ENCODE measurements at regions not wholly inside any gene's neighbourhood (a gene's known extent, or its start where the extent isn't known, plus 50 kb on each side); places are given as distances from the start of the nearest gene placed in this dataset.

DNA sequence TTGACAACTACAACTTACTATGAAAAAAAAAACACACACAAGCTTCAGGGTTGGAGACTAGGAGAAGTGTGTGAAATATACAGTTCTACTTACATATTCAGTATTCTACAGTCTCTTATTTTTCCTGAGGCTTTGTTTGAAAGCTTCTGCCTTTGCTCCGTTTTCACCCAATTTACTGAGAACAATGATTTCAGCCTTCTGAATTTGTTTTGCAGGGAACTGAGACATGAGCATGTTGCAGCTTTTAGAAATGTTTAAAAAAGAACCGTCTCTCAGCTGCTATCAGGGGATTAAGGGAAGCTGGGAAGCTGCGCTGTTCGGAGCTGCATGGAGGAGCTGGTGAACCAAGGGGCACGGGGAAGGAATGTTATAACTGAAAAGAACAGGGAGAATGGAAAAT, 85.7 kb downstream of the QDPR start:
- H3K27me3 ChIP-seq (ENCODE audit: insufficient read depth, low read depth), result peaks cover 61% of the 10 kb centered on the region
- no TSS peak for BruUV-seq (replicated peaks)
- H2AFZ ChIP-seq, result no peak overlapping the region
- intact Hi-C loops (cut with micrococcal nuclease; ENCODE audit: unreplicated experiment), result no loop called here
- H3K9me3 ChIP-seq (ENCODE audit: insufficient read depth, low read depth), result no peaks in the 10 kb centered on the region
- no peaks in the 10 kb centered on the region for H3K79me2 ChIP-seq (ENCODE audit: low read depth)
- H3F3A ChIP-seq (ENCODE audit: insufficient read depth, low read depth), result no peaks in the 10 kb centered on the region
- no peak for DNase-seq
- no peaks in the 10 kb centered on the region for H4K20me1 ChIP-seq (ENCODE audit: insufficient read depth)
- H3K4me3 ChIP-seq, result no peak overlapping the region
- no peak overlapping the region for H3K27ac ChIP-seq
- TF ChIP-seq, protein P1, sequence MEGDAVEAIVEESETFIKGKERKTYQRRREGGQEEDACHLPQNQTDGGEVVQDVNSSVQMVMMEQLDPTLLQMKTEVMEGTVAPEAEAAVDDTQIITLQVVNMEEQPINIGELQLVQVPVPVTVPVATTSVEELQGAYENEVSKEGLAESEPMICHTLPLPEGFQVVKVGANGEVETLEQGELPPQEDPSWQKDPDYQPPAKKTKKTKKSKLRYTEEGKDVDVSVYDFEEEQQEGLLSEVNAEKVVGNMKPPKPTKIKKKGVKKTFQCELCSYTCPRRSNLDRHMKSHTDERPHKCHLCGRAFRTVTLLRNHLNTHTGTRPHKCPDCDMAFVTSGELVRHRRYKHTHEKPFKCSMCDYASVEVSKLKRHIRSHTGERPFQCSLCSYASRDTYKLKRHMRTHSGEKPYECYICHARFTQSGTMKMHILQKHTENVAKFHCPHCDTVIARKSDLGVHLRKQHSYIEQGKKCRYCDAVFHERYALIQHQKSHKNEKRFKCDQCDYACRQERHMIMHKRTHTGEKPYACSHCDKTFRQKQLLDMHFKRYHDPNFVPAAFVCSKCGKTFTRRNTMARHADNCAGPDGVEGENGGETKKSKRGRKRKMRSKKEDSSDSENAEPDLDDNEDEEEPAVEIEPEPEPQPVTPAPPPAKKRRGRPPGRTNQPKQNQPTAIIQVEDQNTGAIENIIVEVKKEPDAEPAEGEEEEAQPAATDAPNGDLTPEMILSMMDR (conservative IDR thresholded peaks at IDR 0.05), result no peak
- no peak for TF ChIP-seq EZH2 (IDR thresholded peaks at IDR 0.05; ENCODE audit: low read depth)
- no peaks in the 10 kb centered on the region for H3K4me1 ChIP-seq (replicated peaks; ENCODE audit: insufficient read depth)
- H3K4me2 ChIP-seq, result no peak overlapping the region
- H3K9me2 ChIP-seq (ENCODE audit: insufficient read depth), result no peaks in the 10 kb centered on the region
- CTCF ChIA-PET, result no interaction called here
- no peaks in the 10 kb centered on the region for H3K36me3 ChIP-seq (ENCODE audit: low read depth)
- POLR2A ChIA-PET (ENCODE audit: unreplicated experiment), result no interaction called here

DNA sequence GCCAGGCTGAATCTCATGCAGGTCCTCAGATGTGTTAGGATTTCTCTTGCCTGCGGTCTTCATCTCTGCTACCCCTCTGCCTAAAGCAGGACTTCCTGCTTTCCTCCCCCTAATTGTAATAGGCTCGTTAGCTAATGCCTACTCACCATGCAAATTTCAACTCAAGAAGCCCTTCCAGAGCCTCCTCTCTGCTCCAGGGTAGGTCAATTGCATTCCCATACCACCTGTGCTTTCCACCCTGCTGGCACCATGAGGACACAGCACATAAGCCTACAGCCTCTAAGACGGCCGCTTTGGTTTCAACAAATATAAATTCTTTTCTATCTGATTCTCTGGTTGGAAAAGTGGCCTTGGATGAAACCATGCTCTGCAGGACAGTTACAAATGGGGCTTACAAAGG, 93.9 kb downstream of the QDPR start:
- no peaks in the 10 kb centered on the region for H3K4me1 ChIP-seq (replicated peaks; ENCODE audit: insufficient read depth)
- CTCF ChIA-PET, result no interaction called here
- H2AFZ ChIP-seq, result no peak overlapping the region
- no peaks in the 10 kb centered on the region for H4K20me1 ChIP-seq (ENCODE audit: insufficient read depth)
- no peak overlapping the region for H3K27ac ChIP-seq
- H3K4me2 ChIP-seq, result no peak overlapping the region
- peaks cover 58% of the 10 kb centered on the region for H3K27me3 ChIP-seq (ENCODE audit: insufficient read depth, low read depth)
- no peaks in the 10 kb centered on the region for H3K79me2 ChIP-seq (ENCODE audit: low read depth)
- H3K36me3 ChIP-seq (ENCODE audit: low read depth), result no peaks in the 10 kb centered on the region
- intact Hi-C loops (cut with micrococcal nuclease; ENCODE audit: unreplicated experiment), result no loop called here
- no peaks in the 10 kb centered on the region for H3F3A ChIP-seq (ENCODE audit: insufficient read depth, low read depth)
- no peaks in the 10 kb centered on the region for H3K9me3 ChIP-seq (ENCODE audit: insufficient read depth, low read depth)
- POLR2A ChIA-PET (ENCODE audit: unreplicated experiment), result no interaction called here
- no peak for TF ChIP-seq EZH2 (IDR thresholded peaks at IDR 0.05; ENCODE audit: low read depth)
- TF ChIP-seq, protein P1 (conservative IDR thresholded peaks at IDR 0.05), result no peak
- H3K9me2 ChIP-seq (ENCODE audit: insufficient read depth), result no peaks in the 10 kb centered on the region
- no TSS peak for BruUV-seq (replicated peaks)
- H3K4me3 ChIP-seq, result no peak overlapping the region
- no peak for DNase-seq

DNA sequence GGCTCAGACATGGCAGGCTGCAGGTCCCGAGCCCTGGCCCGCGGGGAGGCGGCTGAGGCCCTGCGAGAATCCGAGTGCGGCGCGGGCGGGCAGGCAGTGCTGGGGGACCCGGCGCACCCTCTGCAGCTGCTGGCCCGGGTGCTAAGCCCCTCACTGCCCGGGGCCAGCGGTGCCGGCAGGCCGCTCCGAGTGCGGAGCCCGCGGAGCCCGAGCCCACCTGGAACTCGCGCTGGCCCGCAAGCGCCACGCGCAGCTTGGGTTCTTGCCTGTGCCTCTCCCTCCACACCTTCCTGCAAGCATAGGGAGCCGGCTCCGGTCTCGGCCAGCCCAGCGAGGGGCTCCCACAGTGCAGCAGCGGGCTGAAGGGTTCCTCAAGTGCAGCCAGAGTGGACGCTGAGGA, 97.5 kb downstream of the QDPR start:
- Histone ChIP-seq H3K9me2 (ENCODE audit: insufficient read depth) (no peaks in the 10 kb centered on the region), H2AFZ (no peak overlapping the region), H3K4me1 (replicated peaks; ENCODE audit: insufficient read depth) (no peaks in the 10 kb centered on the region), H3K79me2 (ENCODE audit: low read depth) (no peaks in the 10 kb centered on the region), H3K36me3 (ENCODE audit: low read depth) (no peaks in the 10 kb centered on the region), H3K27ac (no peak overlapping the region), H3K9me3 (ENCODE audit: insufficient read depth, low read depth) (no peaks in the 10 kb centered on the region), H3F3A (ENCODE audit: insufficient read depth, low read depth) (no peaks in the 10 kb centered on the region), H3K4me3 (no peak overlapping the region), H3K27me3 (ENCODE audit: insufficient read depth, low read depth) (peaks cover 28% of the 10 kb centered on the region; the same call in 1 of the 2 replicates), H3K4me2 (no peak overlapping the region), H4K20me1 (ENCODE audit: insufficient read depth) (no peaks in the 10 kb centered on the region)
- BruUV-seq (replicated peaks), result no TSS peak
- POLR2A ChIA-PET (ENCODE audit: unreplicated experiment), result no interaction called here
- DNase-seq, result no peak
- TF ChIP-seq, protein P1 (conservative IDR thresholded peaks at IDR 0.05), result no peak
- TF ChIP-seq EZH2 (IDR thresholded peaks at IDR 0.05; ENCODE audit: low read depth), result no peak
- intact Hi-C loops (cut with micrococcal nuclease; ENCODE audit: unreplicated experiment), result no loop called here
- CTCF ChIA-PET, result no interaction called here
